Heart left ventricle (tissue), 16 donors: ENCODE measurements at regions not wholly inside any gene's neighbourhood (a gene's known extent, or its start where the extent isn't known, plus 50 kb on each side); places are given as distances from the start of the nearest gene placed in this dataset.
A peak's percentile ranks its signal among the peaks of the same experiment; 100 is the strongest.

Experiments used
- ATAC-seq, 4 donors: fragments of 200-7000 bp; cut with Tn5 transposase; one replicate each; pipeline ENCODE4 v1.9.1; 2020 to 2022; ENCODE audit warnings: moderate library complexity in 4 of 4, mild to moderate bottlenecking in 3 of 4, moderate number of reproducible peaks in 1 of 4
- DNase-seq, 5 donors: peaks; one replicate each; pipeline ENCODE4 v3.0.0-alpha.2; 2020
- H3K27ac ChIP-seq, 12 donors: fragments of 200-600 bp; sonication (generic) in 4 of 12; one replicate each; pipeline versions ENCODE4 v1.5.0 to v1.8.0; 2016 to 2022; ENCODE audit warnings: mild to moderate bottlenecking in 2 of 12
- H3K27me3 ChIP-seq, 9 donors: fragments of 200-600 bp; sonication (generic) in 2 of 9; one replicate each; pipeline versions ENCODE4 v1.5.1 to v1.8.0; 2016 to 2022; ENCODE audit warnings: mild to moderate bottlenecking in 3 of 9
- H3K36me3 ChIP-seq, 9 donors: fragments of 200-600 bp; sonication (generic) in 2 of 9; one replicate each; pipeline versions ENCODE4 v1.5.0 to v1.8.0; 2018 to 2022; ENCODE audit warnings: mild to moderate bottlenecking in 2 of 9
- H3K4me1 ChIP-seq, 12 donors: fragments of 200-600 bp; sonication (generic) in 4 of 12; one replicate each; pipeline versions ENCODE4 v1.5.0 to v1.8.0; 2016 to 2022; ENCODE audit warnings: mild to moderate bottlenecking in 3 of 12
- H3K4me3 ChIP-seq, 12 donors: fragments of 200-600 bp; sonication (generic) in 4 of 12; one replicate each; pipeline versions ENCODE4 v1.5.0 to v1.8.0; 2017 to 2022; ENCODE audit warnings: mild to moderate bottlenecking in 9 of 12, moderate library complexity in 4 of 12
- H3K9me3 ChIP-seq, 12 donors: fragments of 200-600 bp; sonication (generic) in 4 of 12; one replicate each; pipeline versions ENCODE4 v1.5.0 to v1.8.0; 2016 to 2022; ENCODE audit warnings: mild to moderate bottlenecking in 1 of 12
- CTCF ChIP-seq, 12 donors: fragments of 200-600 bp; sonication (generic) in 4 of 12; IDR thresholded peaks; one replicate each; pipeline versions ENCODE4 v1.5.0 to v1.8.0; 2018 to 2022; ENCODE audit warnings: antibody characterized with exemption in 12 of 12, mild to moderate bottlenecking in 5 of 12
- POLR2A ChIP-seq, 2 donors: fragments of 450-650 bp; IDR thresholded peaks; one replicate each; pipeline ENCODE4 v1.6.1; 2017; ENCODE audit warnings: antibody characterized with exemption in 2 of 2, mild to moderate bottlenecking in 2 of 2, moderate library complexity in 2 of 2
- WGBS, 4 donors: extraction: QIAGEN DNeasy Blood & Tissue Kit in 2 of 4; methylation state at CpG; one replicate each; pipeline versions ENCODE4 v1.1.5 to v1.1.7; 2013 to 2018; 5-methylcytosine and 5-hydroxymethylcytosine counted together
- intact Hi-C, 10 donors: fragments of 100-400 bp; cut with DNase I; formaldehyde crosslinking; loops; one replicate each; pipeline versions ENCODE4 v1.11.1 to v1.14.2; 2022
- donor health status: ischemic (EF 13 %, LVEDD 7.1; RV severe dilation, severe dysfunction).
- donor health status: healthy with polysubstance abuse.
- donor health status: DM: no; HTN: yes; CAD: no.
- donor health status: DM: no; HTN: no; CAD: no.
- donor health status: ischemic (EF 25% LVEDD 6.9; RV normal size, moderate dysfunction).
- donor health status: ischemic (EF 25% LVEDD 5.7; RV mildly dilated, moderate dysfunction).
- donor health status: healthy.
- donor health status: DM: yes; HTN: yes; CAD: no.
- donor health status: ischemic (EF 35%, LVEDD 5.7; RV mildly dilated, moderate dysfunction).
- donor health status: nonischemic (EF 11% LVEDD 7.7; RV severe dilation, severe dysfunction).
- donor health status: DM: yes; HTN: yes; CAD: no.
- donor health status: PGD.
- donor health status: ischemic (EF 29% LVEDD 5.4; RV normal size, mild dysfunction).
- donor health status: nonischemic (EF 23%, LVEDD 6.1; RV moderate dilation, normal function).

DNA sequence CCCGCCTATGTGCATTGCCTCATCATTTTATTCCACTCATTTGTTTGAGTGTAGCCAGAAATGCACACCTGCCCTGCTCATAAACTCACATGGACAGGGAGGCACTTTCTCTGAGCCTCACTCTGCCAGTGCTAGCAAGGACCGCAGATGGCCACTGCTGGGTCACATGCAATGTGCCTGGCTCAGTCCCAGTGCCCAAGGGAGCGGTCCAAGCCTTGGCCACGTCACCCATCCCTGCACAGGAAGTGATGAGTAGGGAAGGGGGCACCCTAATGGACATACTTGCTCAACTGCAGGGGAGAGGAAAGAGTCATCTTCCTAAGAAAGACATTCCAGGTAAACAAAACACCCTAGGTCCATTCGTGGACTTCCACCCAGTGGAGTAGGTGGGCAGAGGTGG, 630.9 kb downstream of the IRX1 start:
- TF ChIP-seq CTCF (IDR thresholded peaks at IDR 0.05), result no peak
- TF ChIP-seq POLR2A (IDR thresholded peaks at IDR 0.05), result no peak
- WGBS, 4 donors, result 75 to 84% (median 77%) methylated on average over 5 of the region's 5 CpGs
- H3K36me3 ChIP-seq, result no peaks in the 10 kb centered on the region

GRCh38 chr5:4228708-4229107, 633.1 kb downstream of the IRX1 start:
- DNase-seq, result no peak
- H3K4me3 ChIP-seq, result no peak overlapping the region
- TF ChIP-seq POLR2A (IDR thresholded peaks at IDR 0.05) (no peak), CTCF (IDR thresholded peaks at IDR 0.05) (no peak)
- no peaks in the 10 kb centered on the region for H3K36me3 ChIP-seq
- H3K4me1 ChIP-seq, result no peaks in the 10 kb centered on the region
- H3K27ac ChIP-seq, result no peak overlapping the region
- WGBS, 4 donors, result 81 to 92% (median 82%) methylated on average over 6 of the region's 6 CpGs
- intact Hi-C loops, result no loop called here
- no peak for ATAC-seq
- peaks cover 0 to 1% (median 0%) of the 10 kb centered on the region in 12 donors for H3K9me3 ChIP-seq
- peaks cover 0 to 6% (median 0%) of the 10 kb centered on the region in 9 donors for H3K27me3 ChIP-seq

More for the DNA sequence above, 630.9 kb downstream of the IRX1 start:
- Histone ChIP-seq H3K9me3 (no peaks in the 10 kb centered on the region), H3K27me3 (peaks cover 0 to 6% (median 0%) of the 10 kb centered on the region in 9 donors), H3K4me3 (no peak overlapping the region), H3K27ac (no peak overlapping the region), H3K4me1 (no peaks in the 10 kb centered on the region)
- ATAC-seq (no peak), DNase-seq (no peak)
- intact Hi-C loops, result no loop called here

- peaks cover 0 to 6% (median 0%) of the 10 kb centered on the region in 9 donors for H3K27me3 ChIP-seq
- DNase-seq (no peak), ATAC-seq (peak in 1 of 4 donors; percentile 22)
- no peaks in the 10 kb centered on the region for H3K4me1 ChIP-seq
- 81 to 87% (median 83%) methylated on average over 16 to 17 of the region's 17 CpGs for WGBS, 4 donors
- intact Hi-C loops, result no loop called here
- no peaks in the 10 kb centered on the region for H3K36me3 ChIP-seq
- no peak overlapping the region for H3K27ac ChIP-seq
- H3K4me3 ChIP-seq, result no peak overlapping the region
- TF ChIP-seq CTCF (IDR thresholded peaks at IDR 0.05), result no peak
- no peak for TF ChIP-seq POLR2A (IDR thresholded peaks at IDR 0.05)
- peaks cover 0 to 11% (median under 1%) of the 10 kb centered on the region in 12 donors for H3K9me3 ChIP-seq
Observed at GRCh38 chr5:4229414-4230292, 634.0 kb downstream of the IRX1 start.

GRCh38 chr5:4230471-4230785, 634.8 kb downstream of the IRX1 start:
- 67 to 79% (median 72%) methylated on average over 14 to 15 of the region's 15 CpGs for WGBS, 4 donors
- Histone ChIP-seq H3K4me3 (no peak overlapping the region), H3K9me3 (peaks cover 0 to 19% (median 4%) of the 10 kb centered on the region in 12 donors), H3K27ac (no peak overlapping the region), H3K36me3 (no peaks in the 10 kb centered on the region), H3K4me1 (no peaks in the 10 kb centered on the region), H3K27me3 (peaks cover 0 to 5% (median 0%) of the 10 kb centered on the region in 9 donors)
- TF ChIP-seq CTCF (IDR thresholded peaks at IDR 0.05), result no peak
- no peak for TF ChIP-seq POLR2A (IDR thresholded peaks at IDR 0.05)
- ATAC-seq (no peak), DNase-seq (no peak)
- intact Hi-C loops, result no loop called here
